Lower leg skin (tissue), 3 donors: ENCODE measurements at regions not wholly inside any gene's neighbourhood (a gene's known extent, or its start where the extent isn't known, plus 50 kb on each side); places are given as distances from the start of the nearest gene placed in this dataset.

Experiments
- POLR2A ChIP-seq, 2 donors: fragments of 450-650 bp; IDR thresholded peaks; one replicate each; pipeline ENCODE4 v1.6.1; 2016 to 2017; ENCODE audit warnings: antibody characterized with exemption in 2 of 2, mild to moderate bottlenecking in 1 of 2, moderate library complexity in 1 of 2
- TF ChIP-seq, protein P1 (sequence below), 3 donors: fragments of 450-650 bp; IDR thresholded peaks; one replicate each; pipeline ENCODE4 v1.5.1; 2016; ENCODE audit warnings: antibody characterized with exemption in 3 of 3, mild to moderate bottlenecking in 3 of 3, moderate library complexity in 2 of 3

- TF ChIP-seq, protein P1, sequence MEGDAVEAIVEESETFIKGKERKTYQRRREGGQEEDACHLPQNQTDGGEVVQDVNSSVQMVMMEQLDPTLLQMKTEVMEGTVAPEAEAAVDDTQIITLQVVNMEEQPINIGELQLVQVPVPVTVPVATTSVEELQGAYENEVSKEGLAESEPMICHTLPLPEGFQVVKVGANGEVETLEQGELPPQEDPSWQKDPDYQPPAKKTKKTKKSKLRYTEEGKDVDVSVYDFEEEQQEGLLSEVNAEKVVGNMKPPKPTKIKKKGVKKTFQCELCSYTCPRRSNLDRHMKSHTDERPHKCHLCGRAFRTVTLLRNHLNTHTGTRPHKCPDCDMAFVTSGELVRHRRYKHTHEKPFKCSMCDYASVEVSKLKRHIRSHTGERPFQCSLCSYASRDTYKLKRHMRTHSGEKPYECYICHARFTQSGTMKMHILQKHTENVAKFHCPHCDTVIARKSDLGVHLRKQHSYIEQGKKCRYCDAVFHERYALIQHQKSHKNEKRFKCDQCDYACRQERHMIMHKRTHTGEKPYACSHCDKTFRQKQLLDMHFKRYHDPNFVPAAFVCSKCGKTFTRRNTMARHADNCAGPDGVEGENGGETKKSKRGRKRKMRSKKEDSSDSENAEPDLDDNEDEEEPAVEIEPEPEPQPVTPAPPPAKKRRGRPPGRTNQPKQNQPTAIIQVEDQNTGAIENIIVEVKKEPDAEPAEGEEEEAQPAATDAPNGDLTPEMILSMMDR (IDR thresholded peaks at IDR 0.05) = no peak
- no peak for TF ChIP-seq POLR2A (IDR thresholded peaks at IDR 0.05)
Observed at GRCh38 chr1:207964195-207964966, 53.5 kb upstream of the CD34 start.
